ENCODE measurements at regions not wholly inside any gene's neighbourhood (a gene's known extent, or its start where the extent isn't known, plus 50 kb on each side); places are given as distances from the start of the nearest gene placed in this dataset.

- TF ChIP-seq POLR2A (IDR thresholded peaks at IDR 0.05; ENCODE audit: control extremely low read depth in 1 of 2, low read depth in 2 of 2, low read length in 2 of 2) = no peak
- no peak for TF ChIP-seq CTCF (IDR thresholded peaks at IDR 0.05; ENCODE audit: control extremely low read depth in 1 of 3, insufficient read depth in 1 of 3, low read depth in 1 of 3, low read length in 3 of 3)
- TF ChIP-seq GTF2F1 (IDR thresholded peaks at IDR 0.05; ENCODE audit: borderline replicate concordance, low read depth, low read length) = no peak
- no peak for TF ChIP-seq EGR1 (IDR thresholded peaks at IDR 0.05; ENCODE audit: borderline replicate concordance, low read depth, low read length)
These were observed 62.5 kb upstream of the CXCL14 start for GRCh38 chr5:135641319-135641718.

Data from H1 (cell line).